Muscle layer of duodenum (tissue), 2 donors: ENCODE measurements at regions not wholly inside any gene's neighbourhood (a gene's known extent, or its start where the extent isn't known, plus 50 kb on each side); places are given as distances from the start of the nearest gene placed in this dataset.

ENCODE experiments used
- H3K27ac ChIP-seq: one replicate; pipeline ENCODE4 v1.7.0; 2013; ENCODE audit warnings: mild to moderate bottlenecking, low read length
- H3K27me3 ChIP-seq: one replicate; pipeline ENCODE4 v1.7.0; 2013; ENCODE audit warnings: low read depth, mild to moderate bottlenecking, control low read depth, low read length
- H3K36me3 ChIP-seq, 2 donors: one replicate each; pipeline ENCODE4 v1.7.0; 2013; ENCODE audit warnings: low read length in 2 of 2, control low read depth in 1 of 2, mild to moderate bottlenecking in 1 of 2; ENCODE audit not compliant: insufficient read depth in 2 of 2, control insufficient read depth in 1 of 2
- H3K4me1 ChIP-seq, 2 donors: one replicate each; pipeline ENCODE4 v1.7.0; 2013; ENCODE audit warnings: low read length in 2 of 2, mild to moderate bottlenecking in 2 of 2, control low read depth in 1 of 2, moderate library complexity in 1 of 2; ENCODE audit not compliant: insufficient read depth in 2 of 2, control insufficient read depth in 1 of 2
- H3K4me3 ChIP-seq, 2 donors: one replicate each; pipeline ENCODE4 v1.7.0; 2013; ENCODE audit warnings: low read length in 2 of 2, low read depth in 1 of 2, mild to moderate bottlenecking in 1 of 2
- H3K9me3 ChIP-seq, 2 donors: one replicate each; pipeline ENCODE4 v1.7.0; 2013; ENCODE audit warnings: low read length in 2 of 2, control low read depth in 1 of 2, mild to moderate bottlenecking in 1 of 2; ENCODE audit not compliant: control insufficient read depth in 1 of 2
- donor health status: healthy.

DNA sequence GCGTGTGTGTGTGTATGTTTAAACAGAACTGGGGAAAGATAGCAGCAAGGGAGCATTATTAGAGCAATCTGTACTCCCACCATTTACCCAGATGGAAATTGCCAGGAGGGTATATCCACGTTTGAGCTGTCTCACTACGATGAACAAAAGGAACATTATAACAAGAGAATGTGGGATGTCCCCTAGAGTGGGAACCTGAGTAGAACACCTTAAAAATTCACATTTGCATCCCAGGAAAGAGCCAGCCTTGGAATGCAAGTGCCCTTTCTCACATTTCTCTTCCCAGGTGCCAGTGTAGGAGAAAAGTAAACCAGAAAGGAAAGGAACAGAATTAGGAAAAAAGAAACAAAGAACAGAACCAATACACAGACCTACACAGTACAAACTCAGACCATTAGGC, 95.3 kb upstream of the PTPRZ1 start:
- Histone ChIP-seq H3K36me3 (no peaks in the 10 kb centered on the region), H3K27me3 (no peaks in the 10 kb centered on the region), H3K9me3 (no peaks in the 10 kb centered on the region), H3K4me1 (no peaks in the 10 kb centered on the region), H3K27ac (no peak overlapping the region), H3K4me3 (no peak overlapping the region)

- Histone ChIP-seq H3K27me3 (no peaks in the 10 kb centered on the region), H3K4me1 (no peaks in the 10 kb centered on the region), H3K36me3 (no peaks in the 10 kb centered on the region), H3K4me3 (no peak overlapping the region), H3K9me3 (peaks cover 0 to 2% of the 10 kb centered on the region in 2 donors), H3K27ac (no peak overlapping the region)
These were observed 98.4 kb upstream of the PTPRZ1 start for GRCh38 chr7:121774563-121774962.

- Histone ChIP-seq H3K4me1 (no peaks in the 10 kb centered on the region), H3K4me3 (no peak overlapping the region), H3K27me3 (no peaks in the 10 kb centered on the region), H3K9me3 (peaks cover 0 to 6% of the 10 kb centered on the region in 2 donors), H3K36me3 (no peaks in the 10 kb centered on the region), H3K27ac (no peak overlapping the region)
These were observed 106.3 kb upstream of the PTPRZ1 start for GRCh38 chr7:121766676-121767075.

DNA sequence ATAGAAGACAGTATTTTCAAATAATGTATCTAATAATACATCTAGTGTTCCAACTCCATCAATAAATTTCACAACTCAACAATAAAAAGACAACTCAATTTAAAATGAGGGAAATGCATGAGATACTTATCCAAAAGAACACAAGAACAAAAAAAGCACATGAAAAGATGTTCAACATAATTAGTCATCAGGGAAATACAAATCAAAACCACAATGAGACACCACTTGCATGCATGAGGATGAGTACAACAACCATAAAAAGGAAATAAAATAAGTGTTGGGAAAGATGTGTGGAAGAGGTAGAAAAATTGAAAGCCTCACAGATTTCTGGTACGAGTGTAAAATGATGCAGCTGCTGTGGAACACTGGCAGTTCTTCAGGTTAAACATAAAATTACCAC, 111.6 kb upstream of the PTPRZ1 start:
- Histone ChIP-seq H3K4me1 (no peaks in the 10 kb centered on the region), H3K4me3 (no peak overlapping the region), H3K9me3 (peaks cover 0 to 4% of the 10 kb centered on the region in 2 donors), H3K36me3 (no peaks in the 10 kb centered on the region), H3K27ac (no peak overlapping the region), H3K27me3 (no peaks in the 10 kb centered on the region)

DNA sequence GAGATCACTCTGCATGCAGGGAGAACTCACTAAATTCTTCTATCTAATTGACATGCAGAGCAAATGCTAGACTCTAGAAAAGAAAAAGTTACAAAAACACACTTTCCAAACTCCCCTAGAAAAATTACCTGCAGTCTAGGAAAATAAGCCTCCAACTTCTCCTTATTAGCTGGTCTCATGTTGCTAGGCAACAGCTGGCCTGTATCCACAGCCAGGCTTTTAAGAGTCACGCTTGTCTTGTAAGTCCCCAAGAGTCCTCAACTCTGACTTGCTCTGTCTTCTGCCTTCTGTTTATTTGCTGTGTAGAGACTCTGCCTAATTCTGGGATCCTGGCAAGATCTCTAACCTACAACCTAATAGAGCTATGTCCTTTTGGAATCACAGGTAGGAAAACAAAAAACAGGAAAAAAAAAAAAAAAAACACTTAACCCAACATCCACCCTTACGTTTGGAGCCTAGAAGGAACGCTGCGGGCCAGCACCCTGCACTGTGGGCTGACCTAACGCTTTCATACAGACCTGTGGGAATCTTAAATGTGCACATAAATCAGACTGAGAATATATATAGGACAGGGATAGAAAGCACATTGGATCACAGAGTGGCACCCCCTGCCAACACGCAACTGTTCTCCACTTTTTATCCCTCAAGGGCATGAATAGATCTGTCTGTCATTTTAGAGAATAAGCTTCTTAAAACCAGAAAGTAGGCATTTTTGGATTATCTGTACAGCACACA, 117.0 kb upstream of the PTPRZ1 start:
- H3K9me3 ChIP-seq: no peaks in the 10 kb centered on the region

DNA sequence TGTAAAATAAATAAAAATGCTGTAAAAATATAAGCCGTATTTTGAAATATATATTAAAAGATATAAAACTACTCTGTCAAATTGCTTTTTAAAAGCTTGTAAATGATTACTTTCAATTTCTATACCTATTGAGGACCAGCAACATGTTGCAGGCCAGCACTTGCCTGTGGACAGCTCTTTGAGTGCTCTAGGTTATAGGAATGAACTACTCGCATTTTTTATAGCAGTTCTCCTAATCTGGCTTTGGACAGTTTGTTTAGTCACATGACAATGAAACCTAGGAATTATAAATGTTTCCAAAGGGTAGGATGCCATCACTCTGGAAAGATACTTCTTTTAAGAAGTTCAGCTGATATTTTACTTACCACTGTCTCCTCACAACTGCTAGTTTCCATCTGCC, 117.7 kb upstream of the PTPRZ1 start:
- no peaks in the 10 kb centered on the region for H3K4me1 ChIP-seq
- H3K4me3 ChIP-seq: no peak overlapping the region
- H3K9me3 ChIP-seq: no peaks in the 10 kb centered on the region
- H3K27me3 ChIP-seq: no peaks in the 10 kb centered on the region
- no peaks in the 10 kb centered on the region for H3K36me3 ChIP-seq
- no peak overlapping the region for H3K27ac ChIP-seq

More for the DNA sequence above, 117.0 kb upstream of the PTPRZ1 start:
- Histone ChIP-seq H3K4me1 (no peaks in the 10 kb centered on the region), H3K27ac (no peak overlapping the region), H3K4me3 (no peak overlapping the region), H3K27me3 (no peaks in the 10 kb centered on the region), H3K36me3 (no peaks in the 10 kb centered on the region)

GRCh38 chr7:121753944-121754343, 119.0 kb upstream of the PTPRZ1 start:
- Histone ChIP-seq H3K36me3 (no peaks in the 10 kb centered on the region), H3K4me1 (no peaks in the 10 kb centered on the region), H3K4me3 (no peak overlapping the region), H3K9me3 (no peaks in the 10 kb centered on the region), H3K27ac (no peak overlapping the region), H3K27me3 (no peaks in the 10 kb centered on the region)

DNA sequence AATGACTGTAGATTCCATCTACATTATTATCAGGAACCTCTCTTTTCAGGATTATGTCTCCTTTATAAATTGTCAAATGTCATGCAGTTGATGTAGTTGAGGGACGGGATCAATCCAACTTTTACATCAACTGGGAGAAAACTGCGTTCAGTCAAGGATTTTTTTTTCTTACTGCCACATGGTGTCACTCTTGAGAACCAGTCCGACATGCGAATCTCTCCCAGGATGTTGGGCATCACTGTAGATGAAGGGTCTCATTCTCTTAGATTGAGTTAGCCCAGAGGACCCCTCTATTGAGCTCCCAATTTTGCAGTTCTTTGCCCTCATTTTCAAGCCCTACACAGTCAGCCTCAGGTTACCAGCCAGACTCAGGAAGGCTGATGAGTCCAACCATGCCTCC, 120.3 kb upstream of the PTPRZ1 start:
- no peaks in the 10 kb centered on the region for H3K4me1 ChIP-seq
- H3K9me3 ChIP-seq: no peaks in the 10 kb centered on the region
- no peaks in the 10 kb centered on the region for H3K36me3 ChIP-seq

GRCh38 chr7:121748546-121748945, 124.4 kb upstream of the PTPRZ1 start:
- H3K4me1 ChIP-seq: no peaks in the 10 kb centered on the region
- H3K9me3 ChIP-seq: no peaks in the 10 kb centered on the region
- no peak overlapping the region for H3K27ac ChIP-seq
- no peaks in the 10 kb centered on the region for H3K27me3 ChIP-seq
- no peaks in the 10 kb centered on the region for H3K36me3 ChIP-seq
- no peak overlapping the region for H3K4me3 ChIP-seq

More for the DNA sequence above, 120.3 kb upstream of the PTPRZ1 start:
- Histone ChIP-seq H3K4me3 (no peak overlapping the region), H3K27me3 (no peaks in the 10 kb centered on the region), H3K27ac (no peak overlapping the region)

DNA sequence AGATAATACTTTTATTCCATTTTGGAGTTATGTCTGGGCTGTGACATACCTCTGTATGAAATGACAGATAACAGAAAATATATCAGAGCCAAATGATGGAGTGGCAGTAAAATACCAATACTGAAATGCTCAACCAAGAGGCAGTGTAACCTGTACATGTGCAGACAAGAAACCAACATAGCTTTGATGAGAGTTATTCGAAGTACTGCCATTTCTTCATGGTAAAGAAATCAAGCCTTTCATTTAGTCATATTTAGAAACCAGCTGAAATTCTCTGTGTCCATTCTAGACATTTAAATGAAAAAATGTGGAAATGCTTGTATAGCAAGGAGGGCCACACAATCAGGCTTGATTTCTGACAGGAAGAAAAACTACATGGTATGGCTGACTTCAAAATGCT, 127.1 kb upstream of the PTPRZ1 start:
- Histone ChIP-seq H3K27ac (no peak overlapping the region), H3K4me1 (no peaks in the 10 kb centered on the region), H3K9me3 (no peaks in the 10 kb centered on the region), H3K4me3 (no peak overlapping the region), H3K36me3 (no peaks in the 10 kb centered on the region), H3K27me3 (no peaks in the 10 kb centered on the region)

DNA sequence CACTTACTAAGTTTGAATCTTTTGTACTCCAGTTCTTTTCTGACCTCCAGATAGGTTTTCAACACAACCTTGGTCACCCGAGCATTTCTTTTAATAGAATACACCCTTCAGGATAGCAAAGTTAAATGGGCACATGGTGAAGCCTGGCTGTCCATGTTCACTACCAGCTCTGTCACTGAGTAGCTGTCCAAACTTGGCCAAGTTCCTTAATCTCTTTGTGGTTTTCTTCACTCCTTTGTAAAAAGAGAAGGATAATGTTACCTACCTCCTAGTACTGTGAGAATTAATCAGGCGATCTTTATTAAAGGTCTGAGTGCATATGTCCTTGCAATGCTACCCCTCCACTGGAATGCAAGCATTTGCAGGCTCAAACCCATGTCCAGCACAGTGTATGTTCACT, 128.1 kb upstream of the PTPRZ1 start:
- Histone ChIP-seq H3K4me3 (no peak overlapping the region), H3K4me1 (no peaks in the 10 kb centered on the region), H3K9me3 (no peaks in the 10 kb centered on the region), H3K27ac (no peak overlapping the region), H3K36me3 (no peaks in the 10 kb centered on the region), H3K27me3 (no peaks in the 10 kb centered on the region)

- Histone ChIP-seq H3K27me3 (no peaks in the 10 kb centered on the region), H3K4me3 (no peak overlapping the region), H3K4me1 (no peaks in the 10 kb centered on the region), H3K27ac (no peak overlapping the region), H3K9me3 (no peaks in the 10 kb centered on the region), H3K36me3 (no peaks in the 10 kb centered on the region)
These were observed 128.6 kb upstream of the PTPRZ1 start for GRCh38 chr7:121744319-121744718.
